ENCODE measurements at regions not wholly inside any gene's neighbourhood (a gene's known extent, or its start where the extent isn't known, plus 50 kb on each side); places are given as distances from the start of the nearest gene placed in this dataset.

GRCh38 chr10:93245779-93246178 is 172.1 kb downstream of the CYP26A1 start:
- H3K9me3 ChIP-seq (replicated peaks; ENCODE audit: control insufficient read depth, insufficient read depth, low read length) = no peaks in the 10 kb centered on the region
- dilution Hi-C loops (cut with MboI; ENCODE audit: extremely low pct_ligation_motif_present, low sequenced_read_pairs) = no loop called here
- H3K9ac ChIP-seq (replicated peaks; ENCODE audit: extremely low read depth, insufficient read depth, low read length) = no peak overlapping the region
- H3K4me3 ChIP-seq (replicated peaks in 1 of 3; ENCODE audit: insufficient read depth in 1 of 3, low read depth in 1 of 3, low read length in 3 of 3) = no peak overlapping the region
- CTCF ChIA-PET = interaction anchor here (0.8 kb wide), 1 partner anchor 9 kb away, joined by 3 read pairs; no protein-coding TSS in a partner anchor
- H3K27ac ChIP-seq (ENCODE audit: insufficient read depth, low read depth, low read length) = no peak overlapping the region
- no peaks in the 10 kb centered on the region for H3K9me1 ChIP-seq (replicated peaks; ENCODE audit: control insufficient read depth, extremely low read depth, insufficient read depth, low read length)
- intact Hi-C loops (cut with micrococcal nuclease) = no loop called here
- no peaks in the 10 kb centered on the region for H3K36me3 ChIP-seq (ENCODE audit: control insufficient read depth in 2 of 2, extremely low read depth in 1 of 2, insufficient read depth in 2 of 2, low read length in 2 of 2)
- TF ChIP-seq FOS (IDR thresholded peaks at IDR 0.05; ENCODE audit: borderline replicate concordance, insufficient read depth, low read length) = no peak
- TF ChIP-seq MYC (IDR thresholded peaks at IDR 0.05; ENCODE audit: low read depth, low read length) = no peak
- TF ChIP-seq, protein P1, sequence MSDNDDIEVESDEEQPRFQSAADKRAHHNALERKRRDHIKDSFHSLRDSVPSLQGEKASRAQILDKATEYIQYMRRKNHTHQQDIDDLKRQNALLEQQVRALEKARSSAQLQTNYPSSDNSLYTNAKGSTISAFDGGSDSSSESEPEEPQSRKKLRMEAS (IDR thresholded peaks at IDR 0.05; ENCODE audit: insufficient read depth, insufficient read length) = no peak
- TF ChIP-seq CTCF (IDR thresholded peaks at IDR 0.05; ENCODE audit: extremely low read depth in 1 of 2, insufficient read depth in 1 of 2, low read depth in 1 of 2, low read length in 2 of 2) = no peak
- TF ChIP-seq POLR2A (IDR thresholded peaks at IDR 0.05; ENCODE audit: low read depth, low read length) = no peak
- TF ChIP-seq POLR2AphosphoS5 (IDR thresholded peaks at IDR 0.05; ENCODE audit: insufficient read depth, low read depth, low read length) = no peak
- no peak for TF ChIP-seq EZH2 (IDR thresholded peaks at IDR 0.05; ENCODE audit: borderline replicate concordance, low read depth, low read length, severe bottlenecking)
- no peak for TF ChIP-seq GATA2 (IDR thresholded peaks at IDR 0.05; ENCODE audit: insufficient read depth, insufficient read length, low read depth, low read length)
- TF ChIP-seq JUN (IDR thresholded peaks at IDR 0.05; ENCODE audit: borderline replicate concordance, insufficient read depth, insufficient read length, low read depth) = no peak
- H3K4me2 ChIP-seq (ENCODE audit: insufficient read depth, low read length) = no peak overlapping the region
- peaks cover 5 to 11% of the 10 kb centered on the region in 2 experiments for H3K27me3 ChIP-seq (ENCODE audit: control insufficient read depth in 2 of 2, insufficient read depth in 2 of 2, low read length in 2 of 2)
- no peaks in the 10 kb centered on the region for H3K4me1 ChIP-seq (ENCODE audit: control insufficient read depth, extremely low read depth, insufficient read depth, low read length)
- DNase-seq (ENCODE audit: low read depth, low spot score) = no peak
- H3K79me2 ChIP-seq (ENCODE audit: control insufficient read depth, insufficient read depth, low read length) = no peaks in the 10 kb centered on the region
- no peak for FAIRE-seq
- H4K20me1 ChIP-seq (replicated peaks; ENCODE audit: control insufficient read depth, extremely low read depth, insufficient read depth, low read length) = no peaks in the 10 kb centered on the region
- BruUV-seq (replicated peaks) = no TSS peak
- POLR2A ChIA-PET = no interaction called here
- H2AFZ ChIP-seq (ENCODE audit: low read depth, low read length) = no peak overlapping the region
